Smooth muscle cell (in vitro differentiated cells): ENCODE measurements at regions not wholly inside any gene's neighbourhood (a gene's known extent, or its start where the extent isn't known, plus 50 kb on each side); places are given as distances from the start of the nearest gene placed in this dataset.

Experiments
- DNase-seq: peaks from one replicate; lab custom pipeline; 2025; ENCODE audit not compliant: unreplicated experiment; lab: John Stamatoyannopoulos, UW
- H2AFZ ChIP-seq: fragments of 200-600 bp; sonication (generic); 2 replicates; pipeline ENCODE4 v1.6.0; 2016; ENCODE audit warnings: antibody characterized with exemption, low read depth, mild to moderate bottlenecking
- H3F3A ChIP-seq: fragments of 200-600 bp; sonication (generic); 2 replicates; pipeline ENCODE4 v1.6.0; 2017; ENCODE audit warnings: antibody characterized with exemption, low read depth
- H3K27ac ChIP-seq: fragments of 200-600 bp; sonication (generic); 2 replicates; pipeline ENCODE4 v1.5.1; 2016; ENCODE audit warnings: low read depth, mild to moderate bottlenecking
- H3K27me3 ChIP-seq: fragments of 200-600 bp; sonication (generic); 2 replicates; pipeline ENCODE4 v1.6.1; 2016; ENCODE audit warnings: low read depth, mild to moderate bottlenecking
- H3K36me3 ChIP-seq: fragments of 200-600 bp; sonication (generic); 2 replicates; pipeline ENCODE4 v1.5.1; 2016; ENCODE audit warnings: low read depth
- H3K4me1 ChIP-seq: fragments of 200-600 bp; sonication (generic); 2 replicates; pipeline ENCODE4 v1.5.1; 2016; ENCODE audit warnings: low read depth
- H3K4me2 ChIP-seq: fragments of 200-600 bp; sonication (generic); 2 replicates; pipeline ENCODE4 v1.6.0; 2016; ENCODE audit warnings: mild to moderate bottlenecking
- H3K4me3 ChIP-seq: fragments of 200-600 bp; sonication (generic); 2 replicates; pipeline ENCODE4 v1.5.1; 2016; ENCODE audit warnings: mild to moderate bottlenecking
- H3K79me2 ChIP-seq: fragments of 200-600 bp; sonication (generic); 2 replicates; pipeline ENCODE4 v1.6.0; 2016; ENCODE audit warnings: low read depth, mild to moderate bottlenecking
- H3K9ac ChIP-seq: fragments of 200-600 bp; sonication (generic); 2 replicates; pipeline ENCODE4 v1.6.0; 2016; ENCODE audit warnings: low read depth
- H3K9me3 ChIP-seq: fragments of 200-600 bp; sonication (generic); replicated peaks from 2 replicates; pipeline ENCODE4 v1.5.1; 2016; ENCODE audit warnings: low read depth
- H4K20me1 ChIP-seq: fragments of 200-600 bp; sonication (generic); 2 replicates; pipeline ENCODE4 v1.6.0; 2016; ENCODE audit warnings: low read depth
- WGBS: methylation state at CpG from one replicate; pipeline ENCODE4 v1.1.7; 2016; ENCODE audit warnings: low lambda C conversion rate; 5-methylcytosine and 5-hydroxymethylcytosine counted together
- TF ChIP-seq, protein P1 (sequence below): fragments of 200-600 bp; sonication (generic); IDR thresholded peaks from 2 replicates; pipeline ENCODE4 v1.5.1; 2017; ENCODE audit warnings: borderline replicate concordance, mild to moderate bottlenecking, antibody characterized with exemption; ENCODE audit not compliant: insufficient read depth, poor library complexity, severe bottlenecking

GRCh38 chr12:73460212-73460611 lies 1077.4 kb upstream of the ATXN7L3B start:
- Histone ChIP-seq H3K27me3 (no peaks in the 10 kb centered on the region), H3K9ac (no peak overlapping the region), H3K4me3 (no peak overlapping the region), H3K79me2 (no peaks in the 10 kb centered on the region), H3F3A (no peaks in the 10 kb centered on the region), H3K36me3 (no peaks in the 10 kb centered on the region), H2AFZ (no peak overlapping the region), H3K9me3 (no peaks in the 10 kb centered on the region), H3K4me1 (no peaks in the 10 kb centered on the region), H3K4me2 (no peak overlapping the region), H3K27ac (no peak overlapping the region), H4K20me1 (no peaks in the 10 kb centered on the region)
- DNase-seq: no peak
- TF ChIP-seq, protein P1, sequence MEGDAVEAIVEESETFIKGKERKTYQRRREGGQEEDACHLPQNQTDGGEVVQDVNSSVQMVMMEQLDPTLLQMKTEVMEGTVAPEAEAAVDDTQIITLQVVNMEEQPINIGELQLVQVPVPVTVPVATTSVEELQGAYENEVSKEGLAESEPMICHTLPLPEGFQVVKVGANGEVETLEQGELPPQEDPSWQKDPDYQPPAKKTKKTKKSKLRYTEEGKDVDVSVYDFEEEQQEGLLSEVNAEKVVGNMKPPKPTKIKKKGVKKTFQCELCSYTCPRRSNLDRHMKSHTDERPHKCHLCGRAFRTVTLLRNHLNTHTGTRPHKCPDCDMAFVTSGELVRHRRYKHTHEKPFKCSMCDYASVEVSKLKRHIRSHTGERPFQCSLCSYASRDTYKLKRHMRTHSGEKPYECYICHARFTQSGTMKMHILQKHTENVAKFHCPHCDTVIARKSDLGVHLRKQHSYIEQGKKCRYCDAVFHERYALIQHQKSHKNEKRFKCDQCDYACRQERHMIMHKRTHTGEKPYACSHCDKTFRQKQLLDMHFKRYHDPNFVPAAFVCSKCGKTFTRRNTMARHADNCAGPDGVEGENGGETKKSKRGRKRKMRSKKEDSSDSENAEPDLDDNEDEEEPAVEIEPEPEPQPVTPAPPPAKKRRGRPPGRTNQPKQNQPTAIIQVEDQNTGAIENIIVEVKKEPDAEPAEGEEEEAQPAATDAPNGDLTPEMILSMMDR: no peak

GRCh38 chr12:73465106-73465505 lies 1072.5 kb upstream of the ATXN7L3B start:
- Histone ChIP-seq H3K27me3 (no peaks in the 10 kb centered on the region), H3K4me1 (no peaks in the 10 kb centered on the region), H3K4me2 (no peak overlapping the region), H3K79me2 (no peaks in the 10 kb centered on the region), H3F3A (no peaks in the 10 kb centered on the region), H3K9ac (no peak overlapping the region), H3K36me3 (no peaks in the 10 kb centered on the region), H2AFZ (no peak overlapping the region), H4K20me1 (no peaks in the 10 kb centered on the region), H3K9me3 (no peaks in the 10 kb centered on the region), H3K4me3 (no peak overlapping the region), H3K27ac (no peak overlapping the region)
- TF ChIP-seq, protein P1: no peak
- WGBS: 55% methylated on average over 4 of the region's 4 CpGs
- DNase-seq: no peak

DNA sequence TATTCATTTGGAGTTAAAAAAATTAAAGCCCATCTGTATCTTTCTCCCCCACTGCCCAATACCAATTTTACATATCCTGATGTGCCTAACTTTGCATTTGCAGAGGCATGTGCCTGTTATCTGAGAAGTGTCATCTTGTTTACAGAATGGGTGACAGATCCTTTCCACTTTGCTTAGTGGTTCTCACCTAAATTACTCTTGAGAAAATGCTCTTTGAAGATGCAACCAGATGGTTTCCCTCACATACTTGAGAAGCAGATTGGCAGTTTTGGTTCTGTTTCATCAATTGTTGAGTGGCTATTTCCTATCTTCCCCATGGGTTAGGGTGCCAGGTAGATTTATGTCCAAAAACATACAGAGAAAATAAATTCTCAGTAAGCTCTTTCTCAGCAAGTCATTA lies 1051.4 kb upstream of the ATXN7L3B start:
- H3K4me3 ChIP-seq: no peak overlapping the region
- H3K27me3 ChIP-seq: no peaks in the 10 kb centered on the region
- H3F3A ChIP-seq: no peaks in the 10 kb centered on the region
- no peak overlapping the region for H3K4me2 ChIP-seq
- DNase-seq: no peak
- no peaks in the 10 kb centered on the region for H3K9me3 ChIP-seq
- no peaks in the 10 kb centered on the region for H3K4me1 ChIP-seq
- no peak overlapping the region for H3K27ac ChIP-seq
- TF ChIP-seq, protein P1: no peak
- H2AFZ ChIP-seq: no peak overlapping the region
- no peak overlapping the region for H3K9ac ChIP-seq
- H3K36me3 ChIP-seq: no peaks in the 10 kb centered on the region
- H3K79me2 ChIP-seq: no peaks in the 10 kb centered on the region
- no peaks in the 10 kb centered on the region for H4K20me1 ChIP-seq

DNA sequence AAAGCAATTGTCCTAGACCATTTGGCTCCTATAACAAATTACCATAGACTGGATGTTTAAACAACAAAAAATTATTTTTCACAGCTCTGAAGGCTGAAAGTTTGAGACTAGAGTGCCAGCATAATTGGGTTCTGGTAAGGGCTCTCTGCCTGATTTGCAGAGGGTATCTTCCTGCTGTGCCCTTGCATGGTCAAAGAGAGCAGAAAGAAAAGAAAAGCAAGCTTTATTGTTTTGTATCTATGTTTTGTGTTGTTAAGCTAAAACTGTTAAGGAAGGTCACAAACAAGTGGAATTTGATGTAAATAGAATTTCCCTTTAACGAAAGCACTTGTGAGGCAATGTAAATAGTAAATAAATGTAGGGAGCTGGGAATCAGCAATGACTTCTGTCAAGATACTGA lies 1031.0 kb upstream of the ATXN7L3B start:
- Histone ChIP-seq H3K27ac (no peak overlapping the region), H3K9me3 (no peaks in the 10 kb centered on the region), H3K4me3 (no peak overlapping the region), H3K27me3 (no peaks in the 10 kb centered on the region), H4K20me1 (no peaks in the 10 kb centered on the region), H3K4me1 (no peaks in the 10 kb centered on the region), H3K79me2 (no peaks in the 10 kb centered on the region), H3F3A (no peaks in the 10 kb centered on the region), H2AFZ (no peak overlapping the region), H3K36me3 (no peaks in the 10 kb centered on the region), H3K4me2 (no peak overlapping the region), H3K9ac (no peak overlapping the region)
- 64% methylated on average over 1 of the region's 1 CpG for WGBS
- DNase-seq: no peak
- TF ChIP-seq, protein P1: no peak
